H1 (cell line): ENCODE measurements at regions not wholly inside any gene's neighbourhood (a gene's known extent, or its start where the extent isn't known, plus 50 kb on each side); places are given as distances from the start of the nearest gene placed in this dataset.

ENCODE experiments used
- CREB1 ChIP-seq: IDR thresholded peaks from 2 replicates; pipeline ENCODE4 v1.6.1; 2012; ENCODE audit warnings: inconsistent platforms
- NANOG ChIP-seq: IDR thresholded peaks from 2 replicates; pipeline ENCODE4 v1.6.1; 2011; ENCODE audit warnings: low read length, low read depth, mild to moderate bottlenecking, inconsistent platforms; ENCODE audit not compliant: insufficient read depth, poor library complexity, severe bottlenecking
- NRF1 ChIP-seq: IDR thresholded peaks from 2 replicates; pipeline ENCODE4 v1.6.1; 2011; ENCODE audit warnings: mild to moderate bottlenecking, low read depth, low read length, improper control_type of control experiment
- RNF2 ChIP-seq: fragments of 200-900, 300-1000 bp; sonication (generic); IDR thresholded peaks from 2 replicates; pipeline ENCODE4 v1.7.1; 2016; ENCODE audit warnings: borderline replicate concordance, low read depth, mild to moderate bottlenecking, antibody characterized with exemption, low read length; ENCODE audit not compliant: poor library complexity, severe bottlenecking; ENCODE audit errors: missing control alignments
- SP2 ChIP-seq: IDR thresholded peaks from 2 replicates; pipeline ENCODE4 v1.6.1; 2012; ENCODE audit warnings: mild to moderate bottlenecking, low read length, inconsistent platforms
- TAF7 ChIP-seq: optimal IDR thresholded peaks from 2 replicates; pipeline ENCODE3; 2011; ENCODE audit warnings: low read depth, mild to moderate bottlenecking, inconsistent platforms, low read length, moderate library complexity, borderline replicate concordance

GRCh38 chr4:28842271-28842670, 1877.9 kb upstream of the PCDH7 start (continued):
- TF ChIP-seq NRF1 (no peak), TAF7 (no peak), RNF2 (no peak), NANOG (no peak), CREB1 (no peak), SP2 (no peak)
- TF ChIP-seq, all 59 proteins: peak for 0
